Body of pancreas (tissue), 4 donors: ENCODE measurements at regions not wholly inside any gene's neighbourhood (a gene's known extent, or its start where the extent isn't known, plus 50 kb on each side); places are given as distances from the start of the nearest gene placed in this dataset.

Source experiments
- POLR2A ChIP-seq, 3 donors: fragments of 450-650 bp; IDR thresholded peaks; one replicate each; pipeline ENCODE4 v1.6.1; 2016; ENCODE audit warnings: antibody characterized with exemption in 3 of 3, mild to moderate bottlenecking in 2 of 3
- TF ChIP-seq, protein P1 (sequence below), 7 experiments: fragments of 450-650 bp in 4 of 7; fragments of 200-600 bp in 3 of 7; sonication (generic) in 3 of 7; IDR thresholded peaks; one replicate each; pipeline ENCODE4 v1.5.1; 2016 to 2019; ENCODE audit warnings: antibody characterized with exemption in 7 of 7

DNA sequence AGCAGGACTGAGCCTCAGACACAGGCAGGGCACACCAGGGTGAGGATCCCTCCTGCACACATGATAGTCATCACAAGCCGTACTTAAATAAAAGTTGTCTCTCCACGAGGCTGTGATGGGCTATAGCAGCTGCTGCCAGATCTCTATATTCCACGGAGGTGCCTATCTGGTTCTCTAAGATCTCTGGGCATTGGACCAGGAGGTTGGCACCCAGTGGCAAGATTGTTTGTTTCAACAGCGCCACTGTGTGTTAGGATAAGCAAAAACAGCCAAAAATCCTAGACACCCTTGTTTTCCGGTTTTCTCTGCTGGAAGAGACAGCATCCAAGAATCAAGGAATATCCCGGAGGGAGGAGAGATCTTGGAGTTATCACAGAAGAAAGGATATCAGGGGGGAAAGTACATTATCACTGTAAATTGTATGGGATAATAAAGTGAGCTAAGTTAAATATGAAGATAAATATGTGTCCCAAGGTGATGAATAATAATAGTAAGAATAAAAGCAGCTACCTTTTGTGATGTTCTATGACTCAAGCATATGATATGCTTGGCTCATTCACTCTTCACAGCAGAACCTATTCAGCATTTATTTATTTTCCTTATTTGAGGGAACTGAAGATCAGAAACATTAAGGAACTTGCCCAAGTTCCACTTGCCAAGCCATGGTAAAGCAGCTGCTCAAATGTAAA lies 90.6 kb upstream of the AKAP13 start:
- TF ChIP-seq POLR2A (IDR thresholded peaks at IDR 0.05): no peak
- TF ChIP-seq, protein P1, sequence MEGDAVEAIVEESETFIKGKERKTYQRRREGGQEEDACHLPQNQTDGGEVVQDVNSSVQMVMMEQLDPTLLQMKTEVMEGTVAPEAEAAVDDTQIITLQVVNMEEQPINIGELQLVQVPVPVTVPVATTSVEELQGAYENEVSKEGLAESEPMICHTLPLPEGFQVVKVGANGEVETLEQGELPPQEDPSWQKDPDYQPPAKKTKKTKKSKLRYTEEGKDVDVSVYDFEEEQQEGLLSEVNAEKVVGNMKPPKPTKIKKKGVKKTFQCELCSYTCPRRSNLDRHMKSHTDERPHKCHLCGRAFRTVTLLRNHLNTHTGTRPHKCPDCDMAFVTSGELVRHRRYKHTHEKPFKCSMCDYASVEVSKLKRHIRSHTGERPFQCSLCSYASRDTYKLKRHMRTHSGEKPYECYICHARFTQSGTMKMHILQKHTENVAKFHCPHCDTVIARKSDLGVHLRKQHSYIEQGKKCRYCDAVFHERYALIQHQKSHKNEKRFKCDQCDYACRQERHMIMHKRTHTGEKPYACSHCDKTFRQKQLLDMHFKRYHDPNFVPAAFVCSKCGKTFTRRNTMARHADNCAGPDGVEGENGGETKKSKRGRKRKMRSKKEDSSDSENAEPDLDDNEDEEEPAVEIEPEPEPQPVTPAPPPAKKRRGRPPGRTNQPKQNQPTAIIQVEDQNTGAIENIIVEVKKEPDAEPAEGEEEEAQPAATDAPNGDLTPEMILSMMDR (IDR thresholded peaks at IDR 0.05): peak; percentile 34 to 79 (median 67)
